ENCODE measurements at regions not wholly inside any gene's neighbourhood (a gene's known extent, or its start where the extent isn't known, plus 50 kb on each side); places are given as distances from the start of the nearest gene placed in this dataset.

GRCh38 chr20:52443874-52444273, 252.3 kb upstream of the ZFP64 start:
- TF ChIP-seq MAX (IDR thresholded peaks at IDR 0.05) (no peak), CTCF (IDR thresholded peaks at IDR 0.05; ENCODE audit: control extremely low read depth in 1 of 3, insufficient read depth in 1 of 3, low read depth in 1 of 3, low read length in 3 of 3) (no peak)

All from H1 (cell line).